Sigmoid colon (tissue), 6 donors: ENCODE measurements at regions not wholly inside any gene's neighbourhood (a gene's known extent, or its start where the extent isn't known, plus 50 kb on each side); places are given as distances from the start of the nearest gene placed in this dataset.

Experiments used
- DNase-seq: peaks from one replicate; pipeline ENCODE4 v3.0.0-alpha.2; 2019
- H3K27ac ChIP-seq, 4 donors: fragments of 200-600 bp; sonication (generic); one replicate each; pipeline ENCODE4 v1.5.1; 2016 to 2019; ENCODE audit warnings: mild to moderate bottlenecking in 1 of 4
- H3K27me3 ChIP-seq, 3 donors: fragments of 200-600 bp; sonication (generic); one replicate each; pipeline ENCODE4 v1.5.1; 2019; ENCODE audit warnings: mild to moderate bottlenecking in 1 of 3
- H3K36me3 ChIP-seq, 4 donors: fragments of 200-600 bp; sonication (generic); one replicate each; pipeline ENCODE4 v1.5.1; 2016 to 2019
- H3K4me1 ChIP-seq, 4 donors: fragments of 200-600 bp; sonication (generic); one replicate each; pipeline ENCODE4 v1.5.1; 2017 to 2019
- H3K4me3 ChIP-seq, 4 donors: fragments of 200-600 bp; sonication (generic); one replicate each; pipeline ENCODE4 v1.5.1; 2017 to 2019; ENCODE audit warnings: mild to moderate bottlenecking in 2 of 4, moderate library complexity in 1 of 4
- H3K9me3 ChIP-seq, 4 donors: fragments of 200-600 bp in 3 of 4; sonication (generic) in 3 of 4; one replicate each; pipeline versions ENCODE4 v1.5.1 to v1.6.1; 2013 to 2019
- EP300 ChIP-seq, 4 donors: sonication (generic); formaldehyde crosslinking; IDR thresholded peaks; one replicate each; pipeline ENCODE4 v1.6.1; 2017; ENCODE audit warnings: antibody characterized with exemption in 4 of 4
- POLR2A ChIP-seq, 2 donors: fragments of 450-650 bp; IDR thresholded peaks; one replicate each; pipeline ENCODE4 v1.6.1; 2016; ENCODE audit warnings: antibody characterized with exemption in 2 of 2, mild to moderate bottlenecking in 2 of 2, moderate library complexity in 2 of 2
- POLR2AphosphoS5 ChIP-seq, 4 donors: sonication (generic); formaldehyde crosslinking; IDR thresholded peaks; one replicate each; pipeline ENCODE4 v1.6.1; 2017; ENCODE audit warnings: antibody characterized with exemption in 4 of 4
- WGBS, 2 donors: extraction: QIAGEN DNeasy Blood & Tissue Kit; methylation state at CpG; one replicate each; pipeline ENCODE4 v1.1.7; 2013; 5-methylcytosine and 5-hydroxymethylcytosine counted together
- intact Hi-C: fragments of 100-400 bp; cut with DNase I; formaldehyde crosslinking; loops from one replicate; pipeline ENCODE4 v1.15.1; 2023
- TF ChIP-seq, protein P1 (sequence below), 4 experiments: fragments of 450-650 bp in 3 of 4; fragments of 200-600 bp in 1 of 4; IDR thresholded peaks; one replicate each; pipeline ENCODE4 v1.5.1; 2016 to 2019; ENCODE audit warnings: antibody characterized with exemption in 4 of 4, mild to moderate bottlenecking in 3 of 4, moderate library complexity in 2 of 4
- donor health status: healthy with polysubstance abuse.
- donor health status: healthy.

DNA sequence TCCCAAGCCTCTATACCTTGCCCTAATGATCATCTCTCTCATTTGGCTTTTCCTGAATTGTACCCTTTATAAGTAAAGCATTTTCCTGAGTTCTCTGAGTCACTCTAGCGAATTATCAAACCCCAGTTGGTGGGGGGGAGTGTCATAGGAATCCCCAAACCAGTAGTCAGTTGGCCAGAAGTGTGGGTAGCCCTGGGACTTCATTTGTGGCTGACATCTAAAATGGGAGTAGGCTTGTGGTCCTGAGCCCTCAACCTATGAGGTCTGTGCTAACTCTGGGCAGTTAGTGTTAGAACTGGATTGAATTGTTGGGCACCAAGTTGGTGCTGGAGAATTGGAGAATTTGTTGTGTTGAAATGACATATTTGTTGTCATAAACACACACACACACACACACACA lies 91.3 kb downstream of the BBS10 start:
- H3K27me3 ChIP-seq, result no peaks in the 10 kb centered on the region
- H3K9me3 ChIP-seq, result no peaks in the 10 kb centered on the region
- no peak overlapping the region for H3K27ac ChIP-seq
- 41 to 75% methylated on average over 1 of the region's 1 CpG for WGBS, 2 donors
- intact Hi-C loops, result no loop called here
- DNase-seq, result no peak
- TF ChIP-seq, protein P1, sequence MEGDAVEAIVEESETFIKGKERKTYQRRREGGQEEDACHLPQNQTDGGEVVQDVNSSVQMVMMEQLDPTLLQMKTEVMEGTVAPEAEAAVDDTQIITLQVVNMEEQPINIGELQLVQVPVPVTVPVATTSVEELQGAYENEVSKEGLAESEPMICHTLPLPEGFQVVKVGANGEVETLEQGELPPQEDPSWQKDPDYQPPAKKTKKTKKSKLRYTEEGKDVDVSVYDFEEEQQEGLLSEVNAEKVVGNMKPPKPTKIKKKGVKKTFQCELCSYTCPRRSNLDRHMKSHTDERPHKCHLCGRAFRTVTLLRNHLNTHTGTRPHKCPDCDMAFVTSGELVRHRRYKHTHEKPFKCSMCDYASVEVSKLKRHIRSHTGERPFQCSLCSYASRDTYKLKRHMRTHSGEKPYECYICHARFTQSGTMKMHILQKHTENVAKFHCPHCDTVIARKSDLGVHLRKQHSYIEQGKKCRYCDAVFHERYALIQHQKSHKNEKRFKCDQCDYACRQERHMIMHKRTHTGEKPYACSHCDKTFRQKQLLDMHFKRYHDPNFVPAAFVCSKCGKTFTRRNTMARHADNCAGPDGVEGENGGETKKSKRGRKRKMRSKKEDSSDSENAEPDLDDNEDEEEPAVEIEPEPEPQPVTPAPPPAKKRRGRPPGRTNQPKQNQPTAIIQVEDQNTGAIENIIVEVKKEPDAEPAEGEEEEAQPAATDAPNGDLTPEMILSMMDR (IDR thresholded peaks at IDR 0.05), result no peak
- TF ChIP-seq POLR2A (IDR thresholded peaks at IDR 0.05), result no peak
- no peak for TF ChIP-seq EP300 (IDR thresholded peaks at IDR 0.05)
- no peak for TF ChIP-seq POLR2AphosphoS5 (IDR thresholded peaks at IDR 0.05)
- no peak overlapping the region for H3K4me3 ChIP-seq
- H3K4me1 ChIP-seq, result peaks cover 0 to 3% (median 0%) of the 10 kb centered on the region in 4 donors
- H3K36me3 ChIP-seq, result no peaks in the 10 kb centered on the region

DNA sequence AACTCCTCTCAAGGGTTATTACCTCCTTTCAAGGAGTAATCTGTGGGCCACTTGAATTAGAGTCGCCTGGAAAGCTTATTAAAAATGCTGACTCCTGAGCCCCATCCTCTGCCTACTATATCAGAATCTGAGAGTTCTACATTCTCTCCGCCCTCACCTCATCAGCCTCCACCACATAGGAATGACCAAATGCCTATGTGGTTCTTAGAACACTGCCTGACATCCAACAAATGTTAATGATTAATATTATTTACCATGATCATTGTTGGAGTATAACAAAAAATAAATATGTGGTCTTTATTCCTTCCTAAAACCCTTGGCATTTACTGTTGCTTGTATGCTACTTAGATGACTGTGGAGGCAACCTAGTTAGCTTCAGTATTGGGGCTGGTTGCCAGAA lies 91.9 kb downstream of the BBS10 start:
- Histone ChIP-seq H3K9me3 (no peaks in the 10 kb centered on the region), H3K36me3 (no peaks in the 10 kb centered on the region), H3K27me3 (no peaks in the 10 kb centered on the region), H3K4me3 (no peak overlapping the region), H3K4me1 (peaks cover 0 to 3% (median 0%) of the 10 kb centered on the region in 4 donors), H3K27ac (no peak overlapping the region)
- TF ChIP-seq EP300 (IDR thresholded peaks at IDR 0.05) (no peak), POLR2AphosphoS5 (IDR thresholded peaks at IDR 0.05) (no peak), POLR2A (IDR thresholded peaks at IDR 0.05) (no peak)
- TF ChIP-seq, protein P1 (IDR thresholded peaks at IDR 0.05), result no peak
- intact Hi-C loops, result no loop called here
- 84 to 88% methylated on average over 2 of the region's 2 CpGs for WGBS, 2 donors
- no peak for DNase-seq

DNA sequence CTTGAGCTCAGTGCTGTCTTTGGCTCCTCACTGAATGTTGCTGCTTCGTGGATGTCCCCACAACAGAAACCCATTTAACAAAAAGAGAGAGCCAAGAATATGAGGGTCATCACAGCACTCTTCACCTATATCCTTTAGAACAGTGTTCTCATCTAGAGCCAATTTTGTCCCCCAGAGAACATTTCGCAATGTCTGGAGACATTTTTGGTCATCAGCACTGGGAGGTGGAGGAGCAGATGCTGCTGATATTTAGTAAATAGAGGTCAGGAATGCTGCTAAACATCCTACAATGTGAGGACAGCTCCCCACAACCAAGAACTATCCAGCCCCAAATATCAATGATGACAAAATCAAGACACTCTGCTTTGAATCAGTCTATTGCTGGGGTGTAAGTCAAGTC lies 92.5 kb downstream of the BBS10 start:
- Histone ChIP-seq H3K9me3 (no peaks in the 10 kb centered on the region), H3K4me3 (no peak overlapping the region), H3K27me3 (no peaks in the 10 kb centered on the region), H3K4me1 (peaks cover 0 to 3% (median 0%) of the 10 kb centered on the region in 4 donors), H3K36me3 (no peaks in the 10 kb centered on the region), H3K27ac (no peak overlapping the region)
- intact Hi-C loops, result no loop called here
- WGBS, 2 donors, result 57 to 78% methylated on average over 2 of the region's 2 CpGs
- TF ChIP-seq, protein P1 (IDR thresholded peaks at IDR 0.05), result no peak
- TF ChIP-seq EP300 (IDR thresholded peaks at IDR 0.05) (no peak), POLR2A (IDR thresholded peaks at IDR 0.05) (no peak), POLR2AphosphoS5 (IDR thresholded peaks at IDR 0.05) (no peak)
- no peak for DNase-seq

DNA sequence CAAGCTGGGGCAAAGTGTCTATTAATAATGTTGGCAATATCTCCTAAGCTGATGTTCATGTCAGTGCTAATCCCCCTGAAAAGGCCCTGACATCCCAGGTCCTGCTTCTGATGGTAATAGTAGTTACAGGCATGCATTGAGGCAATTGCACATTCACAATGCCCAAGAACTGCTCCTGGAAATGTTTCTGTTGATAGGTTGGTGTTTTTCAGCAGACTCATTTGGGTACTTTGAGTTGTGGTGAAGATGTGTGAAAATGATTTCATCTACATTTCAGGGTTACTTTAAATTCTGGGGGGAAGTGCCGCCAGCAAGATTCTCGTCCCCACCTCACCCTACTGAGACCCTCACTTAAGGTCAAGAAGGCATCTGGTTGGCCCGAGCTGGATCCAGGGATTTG lies 92.9 kb downstream of the BBS10 start:
- Histone ChIP-seq H3K27me3 (no peaks in the 10 kb centered on the region), H3K9me3 (no peaks in the 10 kb centered on the region), H3K36me3 (no peaks in the 10 kb centered on the region), H3K27ac (no peak overlapping the region), H3K4me3 (no peak overlapping the region), H3K4me1 (peaks cover 0 to 3% (median 0%) of the 10 kb centered on the region in 4 donors)
- no peak for TF ChIP-seq EP300 (IDR thresholded peaks at IDR 0.05)
- no peak for TF ChIP-seq POLR2A (IDR thresholded peaks at IDR 0.05)
- no peak for TF ChIP-seq POLR2AphosphoS5 (IDR thresholded peaks at IDR 0.05)
- TF ChIP-seq, protein P1 (IDR thresholded peaks at IDR 0.05), result no peak
- intact Hi-C loops, result no loop called here
- WGBS, 2 donors, result 76 to 79% methylated on average over 3 of the region's 3 CpGs
- no peak for DNase-seq

DNA sequence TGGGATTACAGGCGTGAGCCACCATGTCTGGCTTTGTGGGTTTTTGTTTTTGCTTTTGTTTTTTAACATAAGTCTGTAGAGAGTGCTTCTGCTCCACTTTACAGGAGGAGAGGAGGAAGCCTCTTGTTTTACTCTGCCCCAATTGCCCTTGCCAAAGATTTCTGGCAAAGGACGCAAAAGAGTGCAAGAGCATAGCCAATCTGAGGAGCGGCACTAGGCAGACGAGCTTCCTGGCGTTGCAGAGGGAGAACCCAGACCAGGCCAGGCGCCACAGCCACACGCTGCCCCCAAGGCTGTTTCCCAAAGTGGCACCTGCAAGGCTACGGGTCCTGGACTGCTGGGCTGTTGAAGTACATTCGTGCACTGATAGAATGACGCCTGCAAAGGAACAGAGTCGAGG lies 96.2 kb downstream of the BBS10 start:
- no peaks in the 10 kb centered on the region for H3K36me3 ChIP-seq
- 88 to 95% methylated on average over 11 of the region's 11 CpGs for WGBS, 2 donors
- H3K9me3 ChIP-seq, result no peaks in the 10 kb centered on the region
- H3K27ac ChIP-seq, result no peak overlapping the region
- no peak for DNase-seq
- TF ChIP-seq, protein P1 (IDR thresholded peaks at IDR 0.05), result no peak
- intact Hi-C loops, result no loop called here
- H3K4me1 ChIP-seq, result no peaks in the 10 kb centered on the region
- H3K4me3 ChIP-seq, result no peak overlapping the region
- no peaks in the 10 kb centered on the region for H3K27me3 ChIP-seq
